Lower leg skin (tissue), 4 donors: ENCODE measurements at regions not wholly inside any gene's neighbourhood (a gene's known extent, or its start where the extent isn't known, plus 50 kb on each side); places are given as distances from the start of the nearest gene placed in this dataset.

Experiments used
- DNase-seq, 2 donors: peaks; one replicate each; pipeline ENCODE4 v3.0.0-alpha.2; 2019; ENCODE audit warnings: low spot score in 2 of 2
- H3K4me3 ChIP-seq: fragments of 200-600 bp; sonication (generic); 2 replicates; pipeline ENCODE4 v1.5.1; 2017; ENCODE audit warnings: mild to moderate bottlenecking, low read depth; ENCODE audit not compliant: poor library complexity, severe bottlenecking
- CTCF ChIP-seq, 3 donors: fragments of 450-650 bp; IDR thresholded peaks; one replicate each; pipeline ENCODE4 v1.5.1; 2016; ENCODE audit warnings: antibody characterized with exemption in 3 of 3, mild to moderate bottlenecking in 3 of 3, moderate library complexity in 2 of 3
- POLR2A ChIP-seq, 2 donors: fragments of 450-650 bp; IDR thresholded peaks; one replicate each; pipeline ENCODE4 v1.6.1; 2016 to 2017; ENCODE audit warnings: antibody characterized with exemption in 2 of 2, mild to moderate bottlenecking in 1 of 2, moderate library complexity in 1 of 2
- WGBS, 2 donors: methylation state at CpG; one replicate each; pipeline ENCODE4 v1.1.5; 2018; 5-methylcytosine and 5-hydroxymethylcytosine counted together
- intact Hi-C: fragments of 100-400 bp; cut with DNase I; formaldehyde crosslinking; loops from one replicate; pipeline ENCODE4 v1.15.0; 2023; ENCODE audit warnings: low total_unique reads

- WGBS, 2 donors, result 34 to 35% methylated on average over 2 of the region's 2 CpGs
Observed at GRCh38 chr3:25214034-25214433, 214.0 kb upstream of the RARB start.

GRCh38 chr3:25218362-25218761 is 209.7 kb upstream of the RARB start:
- TF ChIP-seq CTCF (IDR thresholded peaks at IDR 0.05) (no peak), POLR2A (IDR thresholded peaks at IDR 0.05) (no peak)
- no peak overlapping the region for H3K4me3 ChIP-seq
- no peak for DNase-seq
- intact Hi-C loops, result no loop called here

More at GRCh38 chr3:25214034-25214433, 214.0 kb upstream of the RARB start:
- TF ChIP-seq CTCF (IDR thresholded peaks at IDR 0.05), result no peak
- intact Hi-C loops, result no loop called here
- DNase-seq, result no peak
- no peak overlapping the region for H3K4me3 ChIP-seq

GRCh38 chr3:25226747-25227146 is 201.3 kb upstream of the RARB start:
- WGBS, 2 donors, result 79 to 89% methylated on average over 1 of the region's 1 CpG
- intact Hi-C loops, result no loop called here
- H3K4me3 ChIP-seq, result no peak overlapping the region
- DNase-seq, result no peak
- no peak for TF ChIP-seq CTCF (IDR thresholded peaks at IDR 0.05)
- TF ChIP-seq POLR2A (IDR thresholded peaks at IDR 0.05), result no peak

- intact Hi-C loops, result no loop called here
- H3K4me3 ChIP-seq, result no peak overlapping the region
- WGBS, 2 donors, result 63 to 69% methylated on average over 2 of the region's 2 CpGs
- TF ChIP-seq POLR2A (IDR thresholded peaks at IDR 0.05) (no peak), CTCF (IDR thresholded peaks at IDR 0.05) (no peak)
- no peak for DNase-seq
Observed at GRCh38 chr3:25229586-25229985, 198.5 kb upstream of the RARB start.

- WGBS, 2 donors, result 21 to 28% methylated on average over 1 of the region's 1 CpG
- intact Hi-C loops, result no loop called here
- DNase-seq, result no peak
- H3K4me3 ChIP-seq, result no peak overlapping the region
- no peak for TF ChIP-seq POLR2A (IDR thresholded peaks at IDR 0.05)
Observed at GRCh38 chr3:25235031-25235430, 193.0 kb upstream of the RARB start.

- intact Hi-C loops, result no loop called here
Observed at GRCh38 chr3:25235466-25235865, 192.6 kb upstream of the RARB start.

More at GRCh38 chr3:25235466-25235865, 192.6 kb upstream of the RARB start:
- TF ChIP-seq POLR2A (IDR thresholded peaks at IDR 0.05) (no peak), CTCF (IDR thresholded peaks at IDR 0.05) (no peak)
- DNase-seq, result no peak
- 75 to 87% methylated on average over 2 of the region's 2 CpGs for WGBS, 2 donors
- no peak overlapping the region for H3K4me3 ChIP-seq
